DOHH2 (cell line): ENCODE measurements at regions not wholly inside any gene's neighbourhood (a gene's known extent, or its start where the extent isn't known, plus 50 kb on each side); places are given as distances from the start of the nearest gene placed in this dataset.

Experiments
- H3F3A ChIP-seq: fragments of 200-600 bp; sonication (generic), shearing (Covaris generic); 2 replicates; pipeline ENCODE4 v1.6.0; 2016; ENCODE audit warnings: antibody characterized with exemption, mild to moderate bottlenecking; ENCODE audit not compliant: control insufficient read depth, insufficient read depth
- H3K27ac ChIP-seq: fragments of 200-600 bp; sonication (generic); 2 replicates; pipeline ENCODE4 v1.5.1; 2014; ENCODE audit warnings: low read depth, mild to moderate bottlenecking, low read length, moderate library complexity
- H3K27me3 ChIP-seq: fragments of 200-600 bp; sonication (generic); 2 replicates; pipeline ENCODE4 v1.6.1; 2014; ENCODE audit warnings: mild to moderate bottlenecking, low read length, mixed read lengths; ENCODE audit not compliant: control insufficient read depth
- H3K36me3 ChIP-seq: fragments of 200-600 bp; sonication (generic); 2 replicates; pipeline ENCODE4 v1.6.1; 2014; ENCODE audit warnings: mild to moderate bottlenecking, low read length, moderate library complexity, mixed read lengths; ENCODE audit not compliant: control insufficient read depth
- H3K4me1 ChIP-seq: fragments of 200-600 bp; sonication (generic); 2 replicates; pipeline ENCODE4 v1.6.1; 2014; ENCODE audit warnings: mild to moderate bottlenecking, low read length, mixed read lengths; ENCODE audit not compliant: control insufficient read depth
- H3K4me2 ChIP-seq: fragments of 200-600 bp; sonication (generic); 2 replicates; pipeline ENCODE4 v1.6.0; 2014; ENCODE audit warnings: mild to moderate bottlenecking, low read length, moderate library complexity
- H3K4me3 ChIP-seq: fragments of 200-600 bp; sonication (generic); 2 replicates; pipeline ENCODE4 v1.5.1; 2014; ENCODE audit warnings: mild to moderate bottlenecking, low read length, mixed read lengths
- H3K79me2 ChIP-seq: fragments of 200-600 bp; sonication (generic); 2 replicates; pipeline ENCODE4 v1.6.1; 2014; ENCODE audit warnings: mild to moderate bottlenecking, low read length, mixed read lengths; ENCODE audit not compliant: control insufficient read depth
- H3K9me2 ChIP-seq: fragments of 200-600 bp; sonication (generic); replicated peaks from 2 replicates; pipeline ENCODE4 v1.6.1; 2014; ENCODE audit warnings: mild to moderate bottlenecking, low read length, mixed read lengths; ENCODE audit not compliant: control insufficient read depth
- H3K9me3 ChIP-seq: fragments of 200-600 bp; sonication (generic); 2 replicates; pipeline ENCODE4 v1.6.1; 2014; ENCODE audit warnings: antibody characterized with exemption, low read length, mixed read lengths; ENCODE audit not compliant: control insufficient read depth, insufficient read depth
- H4K20me1 ChIP-seq: fragments of 200-600 bp; sonication (generic); 2 replicates; pipeline ENCODE4 v1.6.0; 2014; ENCODE audit warnings: low read depth, mild to moderate bottlenecking, antibody characterized with exemption, low read length, moderate library complexity; ENCODE audit not compliant: control insufficient read depth, insufficient read depth
- CTCF ChIP-seq: fragments of 200-600 bp; sonication (generic); IDR thresholded peaks from one replicate; pipeline ENCODE4 v1.5.1; 2014; ENCODE audit warnings: antibody characterized with exemption, mild to moderate bottlenecking, low read depth, low read length; ENCODE audit not compliant: poor library complexity, severe bottlenecking
- EZH2phosphoT487 ChIP-seq: fragments of 200-600 bp; sonication (generic); IDR thresholded peaks from 2 replicates; pipeline ENCODE4 v1.6.1; 2017; ENCODE audit warnings: borderline replicate concordance, mild to moderate bottlenecking, antibody characterized with exemption, low read length, moderate library complexity, mixed read lengths

GRCh38 chr22:22749167-22749758, 104.8 kb downstream of the GGTLC2 start:
- Histone ChIP-seq H3K27ac (no peak overlapping the region), H3K27me3 (no peaks in the 10 kb centered on the region), H3K9me3 (no peaks in the 10 kb centered on the region), H3K4me3 (no peak overlapping the region), H3F3A (no peaks in the 10 kb centered on the region), H3K9me2 (no peaks in the 10 kb centered on the region), H3K79me2 (no peaks in the 10 kb centered on the region), H3K4me1 (peaks cover 55% of the 10 kb centered on the region), H3K4me2 (no peak overlapping the region), H4K20me1 (no peaks in the 10 kb centered on the region), H3K36me3 (no peaks in the 10 kb centered on the region)
- TF ChIP-seq EZH2phosphoT487 (no peak), CTCF (no peak)

DNA sequence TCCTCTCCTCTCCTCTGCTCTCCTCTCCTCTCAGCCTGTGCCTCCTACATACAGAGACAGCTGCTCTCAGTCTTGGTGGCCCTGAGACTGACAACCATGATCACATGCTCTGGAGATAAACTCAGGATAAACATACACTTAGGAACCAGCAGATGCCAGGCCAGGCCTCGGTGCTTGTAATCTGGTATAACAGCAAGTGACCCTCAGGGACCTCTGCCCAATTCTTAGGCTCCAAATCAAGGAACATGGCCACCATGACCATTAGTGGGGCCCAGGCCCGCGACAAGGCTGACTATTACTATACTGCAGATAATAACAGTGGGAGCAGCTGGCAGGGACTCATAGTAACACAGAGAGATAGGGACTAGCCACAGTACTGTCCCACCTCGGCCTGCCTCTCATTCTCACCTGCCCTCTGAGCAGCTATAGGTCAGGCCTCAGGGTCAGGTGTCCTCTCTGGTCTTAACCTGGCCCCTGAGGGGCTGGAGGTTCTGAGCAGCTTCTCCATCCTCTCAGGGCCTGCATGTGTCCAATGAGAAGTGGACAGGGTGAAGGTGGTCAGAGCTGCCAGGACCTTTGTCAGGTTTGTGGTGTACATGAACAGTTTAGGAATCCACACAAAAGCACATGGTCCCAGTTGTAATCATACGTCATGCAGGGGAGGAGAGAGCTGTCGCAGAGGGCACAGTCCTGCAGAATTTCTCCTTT, 106.1 kb downstream of the GGTLC2 start:
- no peak overlapping the region for H3K4me2 ChIP-seq
- H3K27ac ChIP-seq, result no peak overlapping the region
- H3K4me3 ChIP-seq, result no peak overlapping the region
- peaks cover 58% of the 10 kb centered on the region for H3K4me1 ChIP-seq
- no peaks in the 10 kb centered on the region for H3K79me2 ChIP-seq
- no peaks in the 10 kb centered on the region for H3F3A ChIP-seq
- no peaks in the 10 kb centered on the region for H3K9me3 ChIP-seq
- no peaks in the 10 kb centered on the region for H3K36me3 ChIP-seq
- H3K27me3 ChIP-seq, result no peaks in the 10 kb centered on the region
- TF ChIP-seq EZH2phosphoT487, result no peak
- TF ChIP-seq CTCF, result no peak
- H3K9me2 ChIP-seq, result no peaks in the 10 kb centered on the region
- no peaks in the 10 kb centered on the region for H4K20me1 ChIP-seq

DNA sequence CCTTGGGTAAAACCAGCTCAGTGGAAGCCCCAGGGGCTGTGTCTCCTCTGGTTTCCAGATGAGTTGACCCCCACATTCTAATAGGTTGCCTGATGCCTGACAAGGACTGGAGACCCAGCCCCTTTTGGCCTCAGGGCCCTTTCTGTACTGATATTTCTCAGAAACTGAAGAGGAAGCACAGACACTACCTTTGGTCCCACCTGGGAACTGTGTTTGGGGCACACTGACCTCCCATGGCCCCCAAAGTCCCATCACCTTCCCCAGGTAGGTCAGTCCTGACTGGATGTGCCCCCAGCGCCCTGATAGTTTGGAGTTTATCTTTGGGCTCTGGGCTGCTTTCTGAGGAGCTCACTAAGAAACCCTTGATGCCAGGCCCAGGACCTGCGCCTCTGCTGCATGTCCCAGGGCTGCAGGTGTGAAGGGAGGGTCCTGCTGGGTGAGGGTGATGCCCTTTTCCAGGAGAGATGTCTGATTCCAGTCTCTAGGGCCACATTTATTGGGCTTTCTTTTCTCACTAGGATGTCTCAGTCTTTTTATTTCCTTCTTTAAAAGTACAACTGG, 106.7 kb downstream of the GGTLC2 start:
- no peaks in the 10 kb centered on the region for H3K9me2 ChIP-seq
- no peak overlapping the region for H3K4me2 ChIP-seq
- no peaks in the 10 kb centered on the region for H3K36me3 ChIP-seq
- H3K79me2 ChIP-seq, result no peaks in the 10 kb centered on the region
- H3K27ac ChIP-seq, result no peak overlapping the region
- H4K20me1 ChIP-seq, result no peaks in the 10 kb centered on the region
- no peak overlapping the region for H3K4me3 ChIP-seq
- no peaks in the 10 kb centered on the region for H3K9me3 ChIP-seq
- peaks cover 58% of the 10 kb centered on the region for H3K4me1 ChIP-seq
- no peaks in the 10 kb centered on the region for H3K27me3 ChIP-seq
- H3F3A ChIP-seq, result no peaks in the 10 kb centered on the region
- TF ChIP-seq EZH2phosphoT487, result no peak
- TF ChIP-seq CTCF, result no peak
